GM13977 (cell line): ENCODE measurements at regions not wholly inside any gene's neighbourhood (a gene's known extent, or its start where the extent isn't known, plus 50 kb on each side); places are given as distances from the start of the nearest gene placed in this dataset.

Experiments
- DNase-seq: peaks from one replicate; pipeline ENCODE4 v3.0.0; 2012; ENCODE audit warnings: low spot score
- CTCF ChIP-seq: IDR thresholded peaks from 2 replicates; pipeline ENCODE4 v1.5.1; 2012; ENCODE audit warnings: mild to moderate bottlenecking, control low read depth; ENCODE audit not compliant: insufficient read depth; ENCODE audit errors: extremely low read depth, missing control alignments
- in situ Hi-C: fragments of 300-500 bp; cut with MboI; formaldehyde crosslinking; loops from one replicate; pipeline ENCODE4 v1.12.0; 2022; ENCODE audit warnings: low sequenced_read_pairs, low pct_unique_long_range_greater_than_20kb, mixed read lengths, inconsistent platforms; ENCODE audit not compliant: unreplicated experiment

GRCh38 chr9:109989296-109989695, 209.3 kb downstream of the PALM2AKAP2 start:
- in situ Hi-C loops: no loop called here
- no peak for DNase-seq
- no peak for TF ChIP-seq CTCF

- DNase-seq: no peak
- TF ChIP-seq CTCF: no peak
- in situ Hi-C loops: no loop called here
These were observed 210.5 kb downstream of the PALM2AKAP2 start for GRCh38 chr9:109990541-109990940.

- in situ Hi-C loops: no loop called here
- no peak for DNase-seq
- no peak for TF ChIP-seq CTCF
These were observed 212.3 kb downstream of the PALM2AKAP2 start for GRCh38 chr9:109992293-109992692.

GRCh38 chr9:109993250-109993978, 213.4 kb downstream of the PALM2AKAP2 start:
- no peak for DNase-seq
- no peak for TF ChIP-seq CTCF
- in situ Hi-C loops: no loop called here

GRCh38 chr9:109994141-109994540, 213.8 kb downstream of the C9orf152 start:
- in situ Hi-C loops: no loop called here
- no peak for DNase-seq
- no peak for TF ChIP-seq CTCF

- in situ Hi-C loops: no loop called here
- no peak for DNase-seq
- TF ChIP-seq CTCF: no peak
These were observed 210.9 kb downstream of the C9orf152 start for GRCh38 chr9:109996936-109997580.
